ENCODE measurements at regions not wholly inside any gene's neighbourhood (a gene's known extent, or its start where the extent isn't known, plus 50 kb on each side); places are given as distances from the start of the nearest gene placed in this dataset.
A peak's percentile ranks its signal among the peaks of the same experiment; 100 is the strongest.

- DNase-seq = no peak
Measured at GRCh38 chr9:134214386-134214765, 50.0 kb upstream of the RNU6ATAC start.

GRCh38 chr9:134214766-134215419, 50.5 kb upstream of the RNU6ATAC start:
- DNase-seq = no peak

GRCh38 chr9:134215420-134215698, 51.0 kb upstream of the RNU6ATAC start:
- no peak for DNase-seq

- no peak for DNase-seq
Measured at GRCh38 chr9:134215699-134216448, 51.5 kb upstream of the RNU6ATAC start.

- DNase-seq = no peak
Measured at GRCh38 chr9:134216449-134216951, 52.1 kb upstream of the RNU6ATAC start.

GRCh38 chr9:134216961-134217360, 52.6 kb upstream of the RNU6ATAC start:
- DNase-seq = no peak

GRCh38 chr9:134217431-134218210, 53.3 kb upstream of the RNU6ATAC start:
- DNase-seq = peak; percentile 19

- no peak for DNase-seq
Measured at GRCh38 chr9:134218230-134218629, 53.9 kb upstream of the RNU6ATAC start.

GRCh38 chr9:134219646-134220060, 55.3 kb upstream of the RNU6ATAC start:
- no peak for DNase-seq

- DNase-seq = no peak
Measured at GRCh38 chr9:134220311-134220710, 55.9 kb upstream of the RNU6ATAC start.

- DNase-seq = no peak
Measured at GRCh38 chr9:134221273-134222017, 57.1 kb upstream of the RNU6ATAC start.

GRCh38 chr9:134222018-134222573, 57.7 kb upstream of the RNU6ATAC start:
- no peak for DNase-seq

GRCh38 chr9:134223091-134223490, 58.7 kb upstream of the RNU6ATAC start:
- DNase-seq = no peak

GRCh38 chr9:134223591-134224122, 59.3 kb upstream of the RNU6ATAC start:
- no peak for DNase-seq

GRCh38 chr9:134224127-134224526, 59.8 kb upstream of the RNU6ATAC start:
- DNase-seq = no peak

- no peak for DNase-seq
Measured at GRCh38 chr9:134224567-134225093, 60.3 kb upstream of the RNU6ATAC start.

- no peak for DNase-seq
Measured at GRCh38 chr9:134225186-134225585, 60.8 kb upstream of the RNU6ATAC start.

- no peak for DNase-seq
Measured at GRCh38 chr9:134225816-134226215, 61.5 kb upstream of the RNU6ATAC start.

GRCh38 chr9:134226221-134226930, 62.0 kb upstream of the RNU6ATAC start:
- no peak for DNase-seq

GRCh38 chr9:134227451-134228411, 63.4 kb upstream of the RNU6ATAC start:
- DNase-seq = no peak
